Aorta (tissue), 5 donors: ENCODE measurements at regions not wholly inside any gene's neighbourhood (a gene's known extent, or its start where the extent isn't known, plus 50 kb on each side); places are given as distances from the start of the nearest gene placed in this dataset.
"Not testable (repeated sequence)": the region's sequence is repeated elsewhere in the genome, so short reads cannot be mapped to it uniquely, and the experiment has no call there.

Experiments
- ATAC-seq: fragments of 200-7000 bp; cut with Tn5 transposase; one replicate; pipeline ENCODE4 v1.9.1; 2022; ENCODE audit warnings: moderate library complexity; ENCODE audit not compliant: low FRiP score
- DNase-seq, 2 donors: peaks; one replicate each; pipeline ENCODE4 v3.0.0-alpha.2; 2020
- H3K27ac ChIP-seq, 2 donors: one replicate each; pipeline ENCODE4 v1.5.1; 2013; ENCODE audit warnings: low read length in 2 of 2, mild to moderate bottlenecking in 2 of 2, moderate library complexity in 2 of 2, control low read depth in 1 of 2, inconsistent platforms in 1 of 2, low read depth in 1 of 2
- H3K27me3 ChIP-seq, 2 donors: one replicate each; pipeline ENCODE4 v1.6.1; 2013; ENCODE audit warnings: control low read depth in 1 of 2, low read length in 1 of 2, mild to moderate bottlenecking in 1 of 2, moderate library complexity in 1 of 2; ENCODE audit not compliant: insufficient read depth in 2 of 2, control insufficient read depth in 1 of 2
- H3K36me3 ChIP-seq, 2 donors: one replicate each; pipeline ENCODE4 v1.6.1; 2013; ENCODE audit warnings: control low read depth in 1 of 2, low read length in 1 of 2, mild to moderate bottlenecking in 1 of 2; ENCODE audit not compliant: insufficient read depth in 2 of 2, control insufficient read depth in 1 of 2
- H3K4me1 ChIP-seq, 2 donors: one replicate each; pipeline ENCODE4 v1.6.1; 2013; ENCODE audit warnings: low read length in 2 of 2, control low read depth in 1 of 2, mild to moderate bottlenecking in 1 of 2, moderate library complexity in 1 of 2; ENCODE audit not compliant: insufficient read depth in 2 of 2, control insufficient read depth in 1 of 2
- H3K4me3 ChIP-seq, 2 donors: one replicate each; pipeline ENCODE4 v1.5.1; 2013; ENCODE audit warnings: low read length in 2 of 2, control low read depth in 1 of 2, mild to moderate bottlenecking in 1 of 2
- H3K9me3 ChIP-seq: one replicate; pipeline ENCODE4 v1.6.1; 2013; ENCODE audit warnings: mild to moderate bottlenecking, low read length; ENCODE audit not compliant: control insufficient read depth
- WGBS, 2 donors: extraction: QIAGEN DNeasy Blood & Tissue Kit; methylation state at CpG; one replicate each; pipeline ENCODE4 v1.1.7; 2013; 5-methylcytosine and 5-hydroxymethylcytosine counted together
- intact Hi-C, 2 donors: fragments of 100-400 bp; cut with DNase I; formaldehyde crosslinking; loops; one replicate each; pipeline versions ENCODE4 v1.14.2 to v1.15.0; 2022
- donor health status: healthy with polysubstance abuse.
- donor health status: Bipolar disorder and iron deficiency.
- donor health status: DM: no; HTN: no; CAD: no.
- donor health status: DM: no; HTN: no; CAD: no.
- donor health status: DM: yes; HTN: yes; CAD: no.

GRCh38 chr21:6034124-6034678, 4487.2 kb upstream of the TPTE start:
- DNase-seq, H3K4me1 ChIP-seq, H3K36me3 ChIP-seq, intact Hi-C loops, ATAC-seq, H3K27me3 ChIP-seq, H3K27ac ChIP-seq, H3K4me3 ChIP-seq, H3K9me3 ChIP-seq: not testable (repeated sequence)
- no CpG with 5 or more reads among the region's 14 CpGs for WGBS, 2 donors

DNA sequence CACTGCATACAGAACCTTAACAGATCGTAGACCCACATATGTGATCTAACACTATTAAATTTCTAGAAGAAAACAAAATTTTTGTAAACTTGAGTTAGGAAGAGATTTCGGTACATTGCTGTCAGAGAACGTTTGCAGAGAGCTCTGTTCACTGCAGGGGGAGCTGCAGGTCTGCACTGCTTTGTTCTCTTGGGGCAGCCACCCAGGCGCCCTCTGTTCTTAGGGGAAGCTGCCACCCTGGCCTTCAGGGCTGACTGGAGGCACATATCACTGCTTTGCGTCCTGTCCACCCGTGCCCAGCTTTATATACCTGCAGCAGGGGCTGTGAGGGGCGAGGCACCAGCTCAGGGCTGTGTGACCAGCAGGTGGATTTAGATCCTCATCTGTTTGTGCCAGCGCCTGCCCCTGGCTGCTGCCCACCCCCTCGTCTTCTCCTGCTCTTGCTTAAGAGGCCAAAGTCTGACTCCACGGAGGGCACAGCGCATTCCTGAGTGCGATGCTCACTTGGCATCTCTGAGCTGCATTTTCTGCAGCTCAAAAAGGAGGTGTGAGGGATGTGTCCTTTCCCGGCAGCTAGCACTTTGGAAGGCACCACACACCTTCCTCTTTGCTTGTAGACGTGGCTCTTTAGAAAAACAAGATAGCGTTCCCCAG, 4486.4 kb upstream of the TPTE start:
- H3K4me3 ChIP-seq, H3K4me1 ChIP-seq, H3K27ac ChIP-seq, ATAC-seq, H3K9me3 ChIP-seq, intact Hi-C loops, H3K27me3 ChIP-seq, DNase-seq, H3K36me3 ChIP-seq: not testable (repeated sequence)
- WGBS, 2 donors, result no CpG with 5 or more reads among the region's 15 CpGs

DNA sequence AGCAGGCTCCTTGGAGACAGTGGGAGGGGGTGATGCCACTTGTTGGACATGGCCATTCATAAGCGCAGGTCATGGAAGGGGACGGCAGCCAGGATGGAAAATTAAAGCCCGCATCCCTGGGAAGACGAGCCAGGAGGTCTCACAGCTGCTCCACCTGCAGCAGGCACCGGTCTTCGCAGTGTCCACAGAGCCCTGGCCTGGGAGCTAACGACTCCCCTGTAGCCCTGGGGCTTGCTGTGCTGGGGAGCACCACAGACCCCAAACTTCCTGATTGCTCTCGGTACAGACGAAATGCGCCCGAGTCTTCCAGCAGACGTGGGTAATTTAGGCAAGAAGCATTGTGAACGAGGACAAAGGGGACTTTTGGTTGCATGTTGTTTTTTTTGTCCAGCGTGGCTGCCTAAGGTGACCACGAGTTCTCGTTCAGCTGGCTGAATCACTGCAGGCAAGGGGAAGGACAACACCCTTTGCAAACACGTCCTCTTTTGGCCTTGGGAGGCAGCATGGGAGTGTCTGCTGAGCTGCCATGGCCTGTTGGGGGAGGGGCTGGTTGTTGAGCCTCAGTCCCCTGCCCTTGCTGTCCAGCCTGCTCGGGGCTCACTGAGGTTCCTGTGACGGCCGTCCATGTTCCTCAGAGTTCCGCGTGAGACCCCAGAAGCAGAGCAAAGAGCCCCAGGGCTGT, 4485.8 kb upstream of the TPTE start:
- H3K4me1 ChIP-seq, intact Hi-C loops: not testable (repeated sequence)

GRCh38 chr21:6039224-6039623, 4482.2 kb upstream of the TPTE start:
- H3K36me3 ChIP-seq, DNase-seq, H3K27ac ChIP-seq, ATAC-seq, H3K9me3 ChIP-seq, H3K27me3 ChIP-seq, H3K4me3 ChIP-seq, H3K4me1 ChIP-seq, intact Hi-C loops: not testable (repeated sequence)
- WGBS, 2 donors, result no CpG with 5 or more reads among the region's 8 CpGs

More for the DNA sequence above, 4485.8 kb upstream of the TPTE start:
- not testable (repeated sequence) for DNase-seq, H3K27me3 ChIP-seq, H3K36me3 ChIP-seq, H3K4me3 ChIP-seq, H3K9me3 ChIP-seq, H3K27ac ChIP-seq
- WGBS, 2 donors, result no CpG with 5 or more reads among the region's 22 CpGs
- peak; percentile 65 for ATAC-seq

DNA sequence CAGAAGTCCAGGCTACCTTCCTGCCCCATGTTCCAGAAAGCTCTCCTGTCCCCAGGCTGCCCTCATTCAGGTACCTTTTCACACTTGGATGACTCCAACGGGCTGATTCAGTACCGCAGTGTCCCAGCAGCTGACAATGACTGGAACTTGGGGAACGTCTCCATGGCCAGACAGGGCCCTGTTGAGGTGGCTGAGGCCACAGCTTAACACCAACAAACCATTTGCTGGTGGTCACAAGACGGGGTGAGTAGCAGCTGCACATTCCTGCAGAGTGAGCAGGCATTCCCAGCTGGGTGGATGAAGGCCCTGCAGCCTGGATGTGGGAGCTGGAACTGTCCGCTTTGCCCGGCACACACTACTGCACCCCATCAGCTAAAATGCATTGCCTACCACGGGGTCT, 4481.3 kb upstream of the TPTE start:
- intact Hi-C loops, H3K4me1 ChIP-seq, ATAC-seq, DNase-seq, H3K9me3 ChIP-seq, H3K27me3 ChIP-seq, H3K4me3 ChIP-seq, H3K27ac ChIP-seq, H3K36me3 ChIP-seq: not testable (repeated sequence)
- WGBS, 2 donors, result no CpG with 5 or more reads among the region's 7 CpGs

DNA sequence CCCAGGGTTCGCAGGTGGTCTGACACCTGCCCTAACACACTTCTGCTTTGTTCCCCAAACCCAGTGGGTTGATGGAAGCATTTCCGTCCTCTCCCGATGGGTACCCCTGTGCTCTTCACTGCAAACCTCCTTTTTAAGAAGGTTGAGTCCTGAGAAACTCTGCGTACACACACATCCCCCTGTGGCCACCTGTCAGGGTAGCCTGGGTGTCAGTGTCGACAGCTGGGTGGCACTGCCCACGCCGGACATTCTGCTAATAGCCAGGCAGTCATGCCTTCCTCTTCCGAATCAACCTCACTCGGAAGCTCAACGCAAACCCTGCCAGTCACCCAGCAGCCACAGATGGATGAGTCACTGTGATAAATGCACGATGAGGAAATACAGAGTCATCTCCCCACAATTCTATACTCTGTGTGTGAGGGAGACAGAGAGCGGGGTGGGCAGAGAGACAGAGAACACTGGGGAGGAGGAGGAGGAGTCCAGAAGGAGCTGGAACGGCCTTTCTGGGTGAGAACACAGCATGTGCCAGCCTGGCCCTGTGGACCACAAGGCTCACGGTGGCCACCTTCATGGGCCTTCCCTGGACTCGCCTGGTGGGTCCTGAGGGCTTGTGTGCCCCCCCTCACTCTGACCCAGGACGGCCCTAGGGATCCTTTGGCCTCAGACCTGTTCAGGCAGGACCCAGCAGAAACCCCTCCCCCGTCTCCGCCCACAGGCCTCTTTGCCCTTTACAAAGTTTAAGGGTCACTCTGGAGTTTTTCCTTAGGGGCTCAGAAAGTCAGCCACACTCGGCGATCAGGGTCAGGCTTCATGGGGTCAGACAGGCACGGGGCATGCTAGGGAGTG, 4477.7 kb upstream of the TPTE start:
- H3K9me3 ChIP-seq, H3K27ac ChIP-seq, H3K4me3 ChIP-seq, H3K4me1 ChIP-seq, ATAC-seq, H3K27me3 ChIP-seq, H3K36me3 ChIP-seq, intact Hi-C loops: not testable (repeated sequence)
- peak in 1 of 2 donors; percentile 20 for DNase-seq
- no CpG with 5 or more reads among the region's 21 CpGs for WGBS, 2 donors

GRCh38 chr21:6044695-6045094, 4476.7 kb upstream of the TPTE start:
- DNase-seq, intact Hi-C loops, H3K36me3 ChIP-seq, ATAC-seq, H3K4me3 ChIP-seq, H3K27me3 ChIP-seq, H3K9me3 ChIP-seq, H3K4me1 ChIP-seq, H3K27ac ChIP-seq: not testable (repeated sequence)
- no CpG with 5 or more reads among the region's 13 CpGs for WGBS, 2 donors

DNA sequence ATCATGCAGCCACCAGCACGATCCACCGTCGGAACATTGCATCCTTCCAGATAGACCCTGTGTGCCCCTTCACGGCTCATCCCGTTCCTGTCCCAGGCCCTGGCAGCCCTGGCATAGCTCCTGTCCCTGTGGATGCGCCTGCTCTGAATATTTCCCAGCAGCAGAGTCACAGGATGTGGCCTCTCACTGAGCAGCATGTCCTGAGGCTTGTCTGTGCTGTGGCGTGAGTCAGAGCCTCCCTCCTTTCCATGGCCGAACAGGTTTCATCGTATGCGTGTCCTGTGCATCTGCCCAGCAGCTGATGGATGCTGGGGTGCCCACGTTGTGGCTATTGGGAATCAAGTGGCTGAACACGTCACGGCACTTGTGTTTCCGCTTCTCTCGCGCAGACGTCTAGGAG, 4471.5 kb upstream of the TPTE start:
- ATAC-seq, DNase-seq, H3K27me3 ChIP-seq, H3K4me1 ChIP-seq, H3K36me3 ChIP-seq, H3K27ac ChIP-seq, H3K9me3 ChIP-seq, intact Hi-C loops, H3K4me3 ChIP-seq: not testable (repeated sequence)
- WGBS, 2 donors, result no CpG with 5 or more reads among the region's 17 CpGs
